DMS53 (cell line): ENCODE measurements at regions not wholly inside any gene's neighbourhood (a gene's known extent, or its start where the extent isn't known, plus 50 kb on each side); places are given as distances from the start of the nearest gene placed in this dataset.

Experiments
- DNase-seq: peaks from one replicate; lab custom pipeline; 2025; lab: John Stamatoyannopoulos, UW

GRCh38 chr6:22668717-22669116 lies 99.4 kb downstream of the HDGFL1 start:
- DNase-seq, result no peak

GRCh38 chr6:22670605-22671004 lies 101.2 kb downstream of the HDGFL1 start:
- no peak for DNase-seq

GRCh38 chr6:22673474-22673873 lies 104.1 kb downstream of the HDGFL1 start:
- no peak for DNase-seq

- no peak for DNase-seq
Observed at GRCh38 chr6:22680950-22681349, 111.6 kb downstream of the HDGFL1 start.

- peak; percentile 45 for DNase-seq
Observed at GRCh38 chr6:22681761-22682160, 112.4 kb downstream of the HDGFL1 start.

- peak; percentile 28 for DNase-seq
Observed at GRCh38 chr6:22682979-22683378, 113.6 kb downstream of the HDGFL1 start.

- DNase-seq, result no peak
Observed at GRCh38 chr6:22690446-22690845, 121.1 kb downstream of the HDGFL1 start.

GRCh38 chr6:22694092-22694724 lies 124.8 kb downstream of the HDGFL1 start:
- no peak for DNase-seq

- DNase-seq, result no peak
Observed at GRCh38 chr6:22696481-22696880, 127.1 kb downstream of the HDGFL1 start.

- DNase-seq, result no peak
Observed at GRCh38 chr6:22697306-22697705, 127.9 kb downstream of the HDGFL1 start.

GRCh38 chr6:22699151-22699550 lies 129.8 kb downstream of the HDGFL1 start:
- no peak for DNase-seq

GRCh38 chr6:22706651-22707050 lies 137.3 kb downstream of the HDGFL1 start:
- DNase-seq, result no peak

- DNase-seq, result no peak
Observed at GRCh38 chr6:22708469-22708868, 139.1 kb downstream of the HDGFL1 start.

GRCh38 chr6:22709803-22710202 lies 140.4 kb downstream of the HDGFL1 start:
- DNase-seq, result no peak

GRCh38 chr6:22716721-22717120 lies 147.4 kb downstream of the HDGFL1 start:
- peak; percentile 79 for DNase-seq

GRCh38 chr6:22717915-22718314 lies 148.5 kb downstream of the HDGFL1 start:
- peak; percentile 94 for DNase-seq

- DNase-seq, result no peak
Observed at GRCh38 chr6:22722913-22723312, 153.5 kb downstream of the HDGFL1 start.

- no peak for DNase-seq
Observed at GRCh38 chr6:22726966-22727365, 157.6 kb downstream of the HDGFL1 start.

GRCh38 chr6:22727710-22728109 lies 158.3 kb downstream of the HDGFL1 start:
- DNase-seq, result no peak

- DNase-seq, result no peak
Observed at GRCh38 chr6:22732176-22732970, 163.0 kb downstream of the HDGFL1 start.

GRCh38 chr6:22736740-22737139 lies 167.4 kb downstream of the HDGFL1 start:
- no peak for DNase-seq

- DNase-seq, result peak; percentile 61
Observed at GRCh38 chr6:22737331-22737730, 168.0 kb downstream of the HDGFL1 start.

GRCh38 chr6:22738194-22738593 lies 168.8 kb downstream of the HDGFL1 start:
- no peak for DNase-seq

GRCh38 chr6:22747571-22747970 lies 178.2 kb downstream of the HDGFL1 start:
- DNase-seq, result no peak
